ENCODE measurements at regions not wholly inside any gene's neighbourhood (a gene's known extent, or its start where the extent isn't known, plus 50 kb on each side); places are given as distances from the start of the nearest gene placed in this dataset.

- Histone ChIP-seq H3K27ac (ENCODE audit: low read depth in 1 of 2, low read length in 2 of 2) (no peak overlapping the region), H3K36me3 (ENCODE audit: control insufficient read depth in 4 of 4, insufficient read depth in 3 of 4, low read depth in 1 of 4, low read length in 3 of 4) (no peaks in the 10 kb centered on the region), H3K9ac (ENCODE audit: low read depth in 1 of 2, low read length in 2 of 2) (no peak overlapping the region), H3K4me1 (ENCODE audit: control insufficient read depth in 4 of 4, insufficient read depth in 4 of 4, low read length in 3 of 4) (no peaks in the 10 kb centered on the region), H3K4me3 (ENCODE audit: low read depth in 1 of 3, low read length in 3 of 3) (no peak overlapping the region), H3K9me3 (ENCODE audit: control insufficient read depth in 4 of 4, low read length in 3 of 4) (no peaks in the 10 kb centered on the region), H3K27me3 (ENCODE audit: control insufficient read depth in 4 of 4, insufficient read depth in 4 of 4, low read length in 3 of 4) (no peaks in the 10 kb centered on the region)
- 51% methylated on average over 5 of the region's 5 CpGs for WGBS
- no peak for DNase-seq (ENCODE audit: low spot score)
- TF ChIP-seq RXRA (IDR thresholded peaks at IDR 0.05) = no peak
- no peak for TF ChIP-seq SP1 (IDR thresholded peaks at IDR 0.05)
- TF ChIP-seq REST (IDR thresholded peaks at IDR 0.05) = no peak
- no peak for TF ChIP-seq YY1 (IDR thresholded peaks at IDR 0.05)
- no peak for TF ChIP-seq FOXA1 (IDR thresholded peaks at IDR 0.05)
- TF ChIP-seq EGR1 (IDR thresholded peaks at IDR 0.05; ENCODE audit: low read depth in 2 of 2) = no peak
- TF ChIP-seq RAD21 (IDR thresholded peaks at IDR 0.05) = no peak
- TF ChIP-seq TAF1 (conservative IDR thresholded peaks at IDR 0.05) = no peak
- TF ChIP-seq NR2F2 (IDR thresholded peaks at IDR 0.05) = no peak
- no peak for TF ChIP-seq JUND (IDR thresholded peaks at IDR 0.05)
- no peak for TF ChIP-seq ATF3 (IDR thresholded peaks at IDR 0.05)
These were observed 177.0 kb upstream of the CNTN1 start for GRCh38 chr12:40515041-40515816.

GRCh38 chr12:40522837-40523236 lies 169.4 kb upstream of the CNTN1 start:
- 81% methylated on average over 3 of the region's 3 CpGs for WGBS

More at GRCh38 chr12:40522837-40523236, 169.4 kb upstream of the CNTN1 start:
- TF ChIP-seq FOXA1 (IDR thresholded peaks at IDR 0.05) (no peak), REST (IDR thresholded peaks at IDR 0.05) (no peak), RAD21 (IDR thresholded peaks at IDR 0.05) (no peak), FOXA2 (IDR thresholded peaks at IDR 0.05) (no peak), EGR1 (IDR thresholded peaks at IDR 0.05; ENCODE audit: low read depth in 2 of 2) (no peak), HNF4G (IDR thresholded peaks at IDR 0.05) (no peak), ZBTB33 (IDR thresholded peaks at IDR 0.05) (no peak), CTCF (IDR thresholded peaks at IDR 0.05; ENCODE audit: low read depth, low read length, missing input control) (no peak), RXRA (IDR thresholded peaks at IDR 0.05) (no peak)
- Histone ChIP-seq H3K36me3 (ENCODE audit: control insufficient read depth in 4 of 4, insufficient read depth in 3 of 4, low read depth in 1 of 4, low read length in 3 of 4) (no peaks in the 10 kb centered on the region), H3K9ac (ENCODE audit: low read depth in 1 of 2, low read length in 2 of 2) (no peak overlapping the region), H3K4me1 (ENCODE audit: control insufficient read depth in 4 of 4, insufficient read depth in 4 of 4, low read length in 3 of 4) (no peaks in the 10 kb centered on the region), H3K4me3 (ENCODE audit: low read depth in 1 of 3, low read length in 3 of 3) (no peak overlapping the region), H3K27ac (ENCODE audit: low read depth in 1 of 2, low read length in 2 of 2) (no peak overlapping the region), H3K27me3 (ENCODE audit: control insufficient read depth in 4 of 4, insufficient read depth in 4 of 4, low read length in 3 of 4) (no peaks in the 10 kb centered on the region), H3K9me3 (ENCODE audit: control insufficient read depth in 4 of 4, low read length in 3 of 4) (no peaks in the 10 kb centered on the region)
- DNase-seq (ENCODE audit: low spot score) = no peak

All from liver (tissue), 8 donors.